Loucy (cell line): ENCODE measurements at regions not wholly inside any gene's neighbourhood (a gene's known extent, or its start where the extent isn't known, plus 50 kb on each side); places are given as distances from the start of the nearest gene placed in this dataset.

Experiments
- H2AFZ ChIP-seq: fragments of 200-600 bp; sonication (generic); 2 replicates; pipeline ENCODE4 v1.6.0; 2016; ENCODE audit warnings: antibody characterized with exemption, mild to moderate bottlenecking, low read length, moderate library complexity
- H3F3A ChIP-seq: fragments of 200-600 bp; 2 replicates; pipeline ENCODE4 v1.6.0; 2016; ENCODE audit warnings: antibody characterized with exemption, low read depth, mild to moderate bottlenecking
- H3K27me3 ChIP-seq: fragments of 200-600 bp; sonication (generic); 2 replicates; pipeline ENCODE4 v1.6.1; 2014; ENCODE audit warnings: low read length, mild to moderate bottlenecking; ENCODE audit not compliant: insufficient read depth, poor library complexity, severe bottlenecking
- H3K36me3 ChIP-seq: fragments of 200-600 bp; sonication (generic); 2 replicates; pipeline ENCODE4 v1.6.1; 2016; ENCODE audit warnings: low read length; ENCODE audit not compliant: insufficient read depth
- H3K4me1 ChIP-seq: fragments of 200-600 bp; sonication (generic); 2 replicates; pipeline ENCODE4 v1.5.1; 2014; ENCODE audit warnings: low read length, mild to moderate bottlenecking; ENCODE audit not compliant: insufficient read depth, poor library complexity, severe bottlenecking
- H3K4me2 ChIP-seq: fragments of 200-600 bp; sonication (generic); 2 replicates; pipeline ENCODE4 v1.6.0; 2014; ENCODE audit warnings: antibody characterized with exemption, low read length, low read depth, mild to moderate bottlenecking; ENCODE audit not compliant: poor library complexity, severe bottlenecking
- H3K4me3 ChIP-seq: fragments of 200-600 bp; sonication (generic); 2 replicates; pipeline ENCODE4 v1.5.1; 2014; ENCODE audit warnings: low read length, mild to moderate bottlenecking, mixed read lengths; ENCODE audit not compliant: poor library complexity, severe bottlenecking
- H3K79me2 ChIP-seq: fragments of 200-600 bp; sonication (generic); 2 replicates; pipeline ENCODE4 v1.6.1; 2014; ENCODE audit warnings: low read length; ENCODE audit not compliant: insufficient read depth
- H3K9ac ChIP-seq: fragments of 200-600 bp; sonication (generic); 2 replicates; pipeline ENCODE4 v1.6.0; 2014; ENCODE audit warnings: mild to moderate bottlenecking, low read depth, low read length, moderate library complexity; ENCODE audit not compliant: poor library complexity, severe bottlenecking
- H3K9me2 ChIP-seq: fragments of 200-600 bp; sonication (generic); replicated peaks from 2 replicates; pipeline ENCODE4 v1.6.1; 2016; ENCODE audit warnings: low read depth, low read length, mixed read lengths
- H3K9me3 ChIP-seq: fragments of 200-600 bp; sonication (generic); 2 replicates; pipeline ENCODE4 v1.6.1; 2014; ENCODE audit warnings: mild to moderate bottlenecking, antibody characterized with exemption, low read length, low read depth; ENCODE audit not compliant: insufficient read depth
- H4K20me1 ChIP-seq: fragments of 200-600 bp; sonication (generic); 2 replicates; pipeline ENCODE4 v1.6.0; 2014; ENCODE audit warnings: antibody characterized with exemption, low read length, mild to moderate bottlenecking; ENCODE audit not compliant: insufficient read depth, poor library complexity, severe bottlenecking
- EZH2phosphoT487 ChIP-seq: fragments of 200-600 bp; IDR thresholded peaks from 2 replicates; pipeline ENCODE4 v1.6.1; 2018; ENCODE audit warnings: antibody characterized with exemption, mild to moderate bottlenecking, moderate library complexity, borderline replicate concordance
- TF ChIP-seq, protein P1 (sequence below): fragments of 200-600 bp; sonication (generic); conservative IDR thresholded peaks from 2 replicates; pipeline ENCODE4 v1.5.1; 2014; ENCODE audit warnings: mild to moderate bottlenecking, antibody characterized with exemption, low read length

GRCh38 chr6:141561154-141561553 lies 571.6 kb upstream of the GJE1 start:
- Histone ChIP-seq H4K20me1 (no peaks in the 10 kb centered on the region), H3K27me3 (no peaks in the 10 kb centered on the region), H3K9ac (no peak overlapping the region), H3K36me3 (no peaks in the 10 kb centered on the region), H3K4me1 (peaks cover 11% of the 10 kb centered on the region), H2AFZ (no peak overlapping the region), H3F3A (no peaks in the 10 kb centered on the region), H3K79me2 (no peaks in the 10 kb centered on the region), H3K9me2 (no peaks in the 10 kb centered on the region), H3K9me3 (no peaks in the 10 kb centered on the region), H3K4me3 (no peak overlapping the region), H3K4me2 (no peak overlapping the region)
- TF ChIP-seq, protein P1, sequence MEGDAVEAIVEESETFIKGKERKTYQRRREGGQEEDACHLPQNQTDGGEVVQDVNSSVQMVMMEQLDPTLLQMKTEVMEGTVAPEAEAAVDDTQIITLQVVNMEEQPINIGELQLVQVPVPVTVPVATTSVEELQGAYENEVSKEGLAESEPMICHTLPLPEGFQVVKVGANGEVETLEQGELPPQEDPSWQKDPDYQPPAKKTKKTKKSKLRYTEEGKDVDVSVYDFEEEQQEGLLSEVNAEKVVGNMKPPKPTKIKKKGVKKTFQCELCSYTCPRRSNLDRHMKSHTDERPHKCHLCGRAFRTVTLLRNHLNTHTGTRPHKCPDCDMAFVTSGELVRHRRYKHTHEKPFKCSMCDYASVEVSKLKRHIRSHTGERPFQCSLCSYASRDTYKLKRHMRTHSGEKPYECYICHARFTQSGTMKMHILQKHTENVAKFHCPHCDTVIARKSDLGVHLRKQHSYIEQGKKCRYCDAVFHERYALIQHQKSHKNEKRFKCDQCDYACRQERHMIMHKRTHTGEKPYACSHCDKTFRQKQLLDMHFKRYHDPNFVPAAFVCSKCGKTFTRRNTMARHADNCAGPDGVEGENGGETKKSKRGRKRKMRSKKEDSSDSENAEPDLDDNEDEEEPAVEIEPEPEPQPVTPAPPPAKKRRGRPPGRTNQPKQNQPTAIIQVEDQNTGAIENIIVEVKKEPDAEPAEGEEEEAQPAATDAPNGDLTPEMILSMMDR: no peak
- no peak for TF ChIP-seq EZH2phosphoT487

GRCh38 chr6:141552463-141552862 lies 580.3 kb upstream of the GJE1 start:
- Histone ChIP-seq H3K4me3 (no peak overlapping the region), H3K4me2 (no peak overlapping the region), H3K4me1 (no peaks in the 10 kb centered on the region), H3K9ac (no peak overlapping the region), H3K36me3 (no peaks in the 10 kb centered on the region), H3K9me3 (peaks cover 12% of the 10 kb centered on the region; the same call in 1 of the 2 replicates), H3F3A (no peaks in the 10 kb centered on the region), H4K20me1 (no peaks in the 10 kb centered on the region), H3K9me2 (no peaks in the 10 kb centered on the region), H2AFZ (no peak overlapping the region), H3K27me3 (no peaks in the 10 kb centered on the region), H3K79me2 (no peaks in the 10 kb centered on the region)
- TF ChIP-seq, protein P1: no peak
- TF ChIP-seq EZH2phosphoT487: no peak

- no peak for TF ChIP-seq EZH2phosphoT487
- TF ChIP-seq, protein P1: no peak
- H3K9me3 ChIP-seq: peaks cover 12% of the 10 kb centered on the region; the same call in 1 of the 2 replicates
- H2AFZ ChIP-seq: no peak overlapping the region
- H3F3A ChIP-seq: no peaks in the 10 kb centered on the region
- no peaks in the 10 kb centered on the region for H3K4me1 ChIP-seq
- no peaks in the 10 kb centered on the region for H3K9me2 ChIP-seq
- H3K4me3 ChIP-seq: no peak overlapping the region
- H3K79me2 ChIP-seq: no peaks in the 10 kb centered on the region
- H3K36me3 ChIP-seq: no peaks in the 10 kb centered on the region
- no peaks in the 10 kb centered on the region for H3K27me3 ChIP-seq
- H4K20me1 ChIP-seq: no peaks in the 10 kb centered on the region
- H3K9ac ChIP-seq: no peak overlapping the region
- no peak overlapping the region for H3K4me2 ChIP-seq
Observed at GRCh38 chr6:141552031-141552430, 580.7 kb upstream of the GJE1 start.
